CD14-positive monocyte (primary cell): ENCODE measurements at regions not wholly inside any gene's neighbourhood (a gene's known extent, or its start where the extent isn't known, plus 50 kb on each side); places are given as distances from the start of the nearest gene placed in this dataset.

Experiments
- DNase-seq, 3 donors: peaks; one replicate each; pipeline ENCODE4 v3.0.0-alpha.2; 2011 to 2022
- H2AFZ ChIP-seq: 2 replicates; pipeline ENCODE4 v1.6.0; 2012; ENCODE audit warnings: mild to moderate bottlenecking, low read depth, low read length, inconsistent platforms; ENCODE audit not compliant: insufficient read depth, poor library complexity, severe bottlenecking
- H3K27ac ChIP-seq, 2 donors: 1 replicate in 1 of 2; 2 replicates in 1 of 2; pipeline ENCODE4 v1.5.1; 2012 to 2013; ENCODE audit warnings: low read length in 2 of 2, control low read depth in 1 of 2, inconsistent platforms in 1 of 2, low read depth in 1 of 2, mild to moderate bottlenecking in 1 of 2
- H3K27me3 ChIP-seq, 2 donors: one replicate each; pipeline versions ENCODE4 v1.6.0 to v1.6.1; 2011 to 2013; ENCODE audit warnings: low read length in 2 of 2; ENCODE audit not compliant: control insufficient read depth in 2 of 2, insufficient read depth in 2 of 2
- H3K36me3 ChIP-seq, 2 donors: replicated peaks in 1 of 2; 1 replicate in 1 of 2; 2 replicates in 1 of 2; pipeline versions ENCODE4 v1.5.1 to v1.6.1; 2012 to 2013; ENCODE audit warnings: low read length in 2 of 2, control low read depth in 1 of 2, inconsistent platforms in 1 of 2, mild to moderate bottlenecking in 1 of 2; ENCODE audit not compliant: insufficient read depth in 2 of 2, control insufficient read depth in 1 of 2
- H3K4me1 ChIP-seq, 2 donors: 1 replicate in 1 of 2; 2 replicates in 1 of 2; pipeline versions ENCODE4 v1.5.1 to v1.6.1; 2012 to 2013; ENCODE audit warnings: low read length in 2 of 2, control low read depth in 1 of 2, inconsistent platforms in 1 of 2, mild to moderate bottlenecking in 1 of 2, moderate library complexity in 1 of 2; ENCODE audit not compliant: insufficient read depth in 2 of 2, control insufficient read depth in 1 of 2
- H3K4me2 ChIP-seq: replicated peaks from 2 replicates; pipeline ENCODE3; 2012; ENCODE audit warnings: low read length, moderate library complexity, mild to moderate bottlenecking; ENCODE audit not compliant: poor library complexity, severe bottlenecking; ENCODE audit errors: extremely low read depth
- H3K4me3 ChIP-seq, 3 experiments: fragments of 200-600 bp in 1 of 3; sonication (generic) in 1 of 3; replicated peaks in 1 of 3; 1 replicate in 2 of 3; 2 replicates in 1 of 3; pipeline ENCODE4 v1.5.1; 2011 to 2013; ENCODE audit warnings: low read length in 3 of 3, mild to moderate bottlenecking in 3 of 3, control low read depth in 2 of 3, low read depth in 2 of 3, inconsistent platforms in 1 of 3, moderate library complexity in 1 of 3
- H3K79me2 ChIP-seq: 2 replicates; pipeline ENCODE4 v1.6.0; 2012; ENCODE audit warnings: mild to moderate bottlenecking, control low read depth, inconsistent platforms, low read length, moderate library complexity; ENCODE audit not compliant: insufficient read depth
- H3K9ac ChIP-seq: 2 replicates; pipeline ENCODE4 v1.6.0; 2017; ENCODE audit warnings: low read length, mild to moderate bottlenecking; ENCODE audit not compliant: insufficient read depth, poor library complexity, severe bottlenecking
- H3K9me3 ChIP-seq, 2 donors: replicated peaks in 1 of 2; 1 replicate in 1 of 2; 2 replicates in 1 of 2; pipeline versions ENCODE4 v1.5.1 to v1.6.1; 2012 to 2013; ENCODE audit warnings: low read length in 2 of 2, control low read depth in 1 of 2; ENCODE audit not compliant: control insufficient read depth in 1 of 2, insufficient read depth in 1 of 2
- H4K20me1 ChIP-seq: 2 replicates; pipeline ENCODE4 v1.6.0; 2012; ENCODE audit warnings: mild to moderate bottlenecking, low read length, control low read depth, moderate library complexity; ENCODE audit not compliant: insufficient read depth
- H3K27ac Mint-ChIP-seq, 7 donors: one replicate each; pipeline ENCODE4 v1.8.0; 2020; ENCODE audit warnings: mild to moderate bottlenecking in 7 of 7, mixed read lengths in 7 of 7, moderate library complexity in 6 of 7, inconsistent platforms in 2 of 7
- H3K27me3 Mint-ChIP-seq, 3 donors: one replicate each; pipeline ENCODE4 v1.8.0; 2021 to 2022; ENCODE audit warnings: low read depth in 3 of 3, mild to moderate bottlenecking in 3 of 3, mixed read lengths in 3 of 3, moderate library complexity in 3 of 3, inconsistent platforms in 1 of 3
- H3K36me3 Mint-ChIP-seq, 2 donors: one replicate each; pipeline ENCODE4 v1.8.0; 2020; ENCODE audit warnings: mixed read lengths in 2 of 2, inconsistent platforms in 1 of 2, mild to moderate bottlenecking in 1 of 2
- H3K4me1 Mint-ChIP-seq: one replicate; pipeline ENCODE4 v1.8.0; 2020; ENCODE audit warnings: mild to moderate bottlenecking, mixed read lengths
- H3K4me3 Mint-ChIP-seq, 2 donors: one replicate each; pipeline ENCODE4 v1.8.0; 2020; ENCODE audit warnings: mild to moderate bottlenecking in 2 of 2, mixed read lengths in 2 of 2, moderate library complexity in 1 of 2
- H3K9me3 Mint-ChIP-seq, 7 donors: one replicate each; pipeline ENCODE4 v1.8.0; 2020 to 2022; ENCODE audit warnings: mixed read lengths in 7 of 7, mild to moderate bottlenecking in 6 of 7, moderate library complexity in 6 of 7, inconsistent platforms in 2 of 7
- CTCF ChIP-seq: fragments of 200-600 bp; IDR thresholded peaks from one replicate; pipeline ENCODE4 v1.8.0; 2022; ENCODE audit warnings: antibody characterized with exemption, mild to moderate bottlenecking
- WGBS: methylation state at CpG from one replicate; pipeline ENCODE4 v1.1.5; 2013; ENCODE audit warnings: missing lambda C conversion rate; ENCODE audit not compliant: insufficient coverage; 5-methylcytosine and 5-hydroxymethylcytosine counted together
- intact Hi-C, 2 donors: fragments of 100-400 bp; cut with micrococcal nuclease; formaldehyde crosslinking; loops; one replicate each; pipeline versions ENCODE4 v1.15.0 to v1.15.1; 2023

- no peak for TF ChIP-seq CTCF
- no peak for DNase-seq
- H3K9ac ChIP-seq: no peak overlapping the region
- H3K27me3 ChIP-seq: no peaks in the 10 kb centered on the region
- Mint-ChIP-seq H3K27me3 (peaks cover 0 to 1% (median 0%) of the 10 kb centered on the region in 3 donors), H3K9me3 (peaks cover 0 to 7% (median 0%) of the 10 kb centered on the region in 7 donors), H3K36me3 (no peaks in the 10 kb centered on the region), H3K4me1 (no peaks in the 10 kb centered on the region), H3K27ac (no peak overlapping the region), H3K4me3 (no peak overlapping the region)
- H4K20me1 ChIP-seq: no peaks in the 10 kb centered on the region
- H3K4me1 ChIP-seq: no peaks in the 10 kb centered on the region
- H2AFZ ChIP-seq: no peak overlapping the region
- no peak overlapping the region for H3K27ac ChIP-seq
- intact Hi-C loops: no loop called here
- no peak overlapping the region for H3K4me3 ChIP-seq
- no peak overlapping the region for H3K4me2 ChIP-seq
- H3K36me3 ChIP-seq: no peaks in the 10 kb centered on the region
- no peaks in the 10 kb centered on the region for H3K9me3 ChIP-seq
- no peaks in the 10 kb centered on the region for H3K79me2 ChIP-seq
- 87% methylated on average over 3 of the region's 4 CpGs for WGBS
These were observed 266.1 kb upstream of the DYNLRB2 start for GRCh38 chr16:80274576-80275191.

- intact Hi-C loops: no loop called here
- Mint-ChIP-seq H3K4me1 (no peaks in the 10 kb centered on the region), H3K27me3 (peaks cover 0 to 1% (median 0%) of the 10 kb centered on the region in 3 donors), H3K36me3 (no peaks in the 10 kb centered on the region), H3K9me3 (peaks cover 0 to 7% (median 0%) of the 10 kb centered on the region in 7 donors), H3K4me3 (no peak overlapping the region), H3K27ac (no peak overlapping the region)
- WGBS: 100% methylated on average over 1 of the region's 4 CpGs
- no peak overlapping the region for H3K27ac ChIP-seq
- H3K27me3 ChIP-seq: no peaks in the 10 kb centered on the region
- H3K79me2 ChIP-seq: no peaks in the 10 kb centered on the region
- TF ChIP-seq CTCF: no peak
- no peak overlapping the region for H3K9ac ChIP-seq
- DNase-seq: no peak
- no peaks in the 10 kb centered on the region for H3K36me3 ChIP-seq
- no peaks in the 10 kb centered on the region for H3K9me3 ChIP-seq
- H3K4me1 ChIP-seq: no peaks in the 10 kb centered on the region
- no peaks in the 10 kb centered on the region for H4K20me1 ChIP-seq
- no peak overlapping the region for H3K4me2 ChIP-seq
- no peak overlapping the region for H2AFZ ChIP-seq
- no peak overlapping the region for H3K4me3 ChIP-seq
These were observed 266.9 kb upstream of the DYNLRB2 start for GRCh38 chr16:80273635-80274538.
